ENCODE measurements at regions not wholly inside any gene's neighbourhood (a gene's known extent, or its start where the extent isn't known, plus 50 kb on each side); places are given as distances from the start of the nearest gene placed in this dataset.

GRCh38 chr9:16343249-16344237 lies 526.9 kb downstream of the BNC2 start:
- H3K27me3 ChIP-seq (ENCODE audit: control insufficient read depth in 1 of 2, insufficient read depth in 2 of 2, low read length in 2 of 2) = peaks cover 0 to 6% of the 10 kb centered on the region in 2 donors
- no peaks in the 10 kb centered on the region for H3K4me1 ChIP-seq (ENCODE audit: control insufficient read depth in 2 of 2, insufficient read depth in 2 of 2, low read length in 1 of 2)
- H3K36me3 ChIP-seq (ENCODE audit: control insufficient read depth in 2 of 2, insufficient read depth in 2 of 2, low read length in 1 of 2) = no peaks in the 10 kb centered on the region
- no peak overlapping the region for H3K4me3 ChIP-seq (ENCODE audit: low read depth in 1 of 2, low read length in 2 of 2)
- 49 to 62% methylated on average over 12 of the region's 12 CpGs for WGBS, 2 donors
- no peaks in the 10 kb centered on the region for H3K9me3 ChIP-seq (ENCODE audit: control insufficient read depth in 2 of 2, insufficient read depth in 1 of 2, low read depth in 1 of 2, low read length in 1 of 2)
- no peak overlapping the region for H3K27ac ChIP-seq (ENCODE audit: low read depth in 2 of 2, low read length in 1 of 2)

GRCh38 chr9:16344343-16344742 lies 526.1 kb downstream of the BNC2 start:
- H3K4me1 ChIP-seq (ENCODE audit: control insufficient read depth in 2 of 2, insufficient read depth in 2 of 2, low read length in 1 of 2) = no peaks in the 10 kb centered on the region
- peaks cover 0 to 5% of the 10 kb centered on the region in 2 donors for H3K27me3 ChIP-seq (ENCODE audit: control insufficient read depth in 1 of 2, insufficient read depth in 2 of 2, low read length in 2 of 2)
- H3K9me3 ChIP-seq (ENCODE audit: control insufficient read depth in 2 of 2, insufficient read depth in 1 of 2, low read depth in 1 of 2, low read length in 1 of 2) = no peaks in the 10 kb centered on the region
- no peak overlapping the region for H3K4me3 ChIP-seq (ENCODE audit: low read depth in 1 of 2, low read length in 2 of 2)
- WGBS, 2 donors = 56 to 65% methylated on average over 6 of the region's 6 CpGs
- no peak overlapping the region for H3K27ac ChIP-seq (ENCODE audit: low read depth in 2 of 2, low read length in 1 of 2)
- H3K36me3 ChIP-seq (ENCODE audit: control insufficient read depth in 2 of 2, insufficient read depth in 2 of 2, low read length in 1 of 2) = no peaks in the 10 kb centered on the region

- no peak overlapping the region for H3K27ac ChIP-seq (ENCODE audit: low read depth in 2 of 2, low read length in 1 of 2)
- no peaks in the 10 kb centered on the region for H3K4me1 ChIP-seq (ENCODE audit: control insufficient read depth in 2 of 2, insufficient read depth in 2 of 2, low read length in 1 of 2)
- WGBS, 2 donors = 86 to 92% methylated on average over 3 of the region's 3 CpGs
- no peaks in the 10 kb centered on the region for H3K9me3 ChIP-seq (ENCODE audit: control insufficient read depth in 2 of 2, insufficient read depth in 1 of 2, low read depth in 1 of 2, low read length in 1 of 2)
- H3K36me3 ChIP-seq (ENCODE audit: control insufficient read depth in 2 of 2, insufficient read depth in 2 of 2, low read length in 1 of 2) = no peaks in the 10 kb centered on the region
- no peaks in the 10 kb centered on the region for H3K27me3 ChIP-seq (ENCODE audit: control insufficient read depth in 1 of 2, insufficient read depth in 2 of 2, low read length in 2 of 2)
- H3K4me3 ChIP-seq (ENCODE audit: low read depth in 1 of 2, low read length in 2 of 2) = no peak overlapping the region
Measured at GRCh38 chr9:16345902-16346301, 524.6 kb downstream of the BNC2 start.

GRCh38 chr9:16347886-16348285 lies 522.6 kb downstream of the BNC2 start:
- H3K4me3 ChIP-seq (ENCODE audit: low read depth in 1 of 2, low read length in 2 of 2) = no peak overlapping the region
- H3K36me3 ChIP-seq (ENCODE audit: control insufficient read depth in 2 of 2, insufficient read depth in 2 of 2, low read length in 1 of 2) = no peaks in the 10 kb centered on the region
- WGBS, 2 donors = 91 to 92% methylated on average over 5 of the region's 5 CpGs
- H3K27me3 ChIP-seq (ENCODE audit: control insufficient read depth in 1 of 2, insufficient read depth in 2 of 2, low read length in 2 of 2) = no peaks in the 10 kb centered on the region
- no peak overlapping the region for H3K27ac ChIP-seq (ENCODE audit: low read depth in 2 of 2, low read length in 1 of 2)
- H3K4me1 ChIP-seq (ENCODE audit: control insufficient read depth in 2 of 2, insufficient read depth in 2 of 2, low read length in 1 of 2) = no peaks in the 10 kb centered on the region
- H3K9me3 ChIP-seq (ENCODE audit: control insufficient read depth in 2 of 2, insufficient read depth in 1 of 2, low read depth in 1 of 2, low read length in 1 of 2) = no peaks in the 10 kb centered on the region

DNA sequence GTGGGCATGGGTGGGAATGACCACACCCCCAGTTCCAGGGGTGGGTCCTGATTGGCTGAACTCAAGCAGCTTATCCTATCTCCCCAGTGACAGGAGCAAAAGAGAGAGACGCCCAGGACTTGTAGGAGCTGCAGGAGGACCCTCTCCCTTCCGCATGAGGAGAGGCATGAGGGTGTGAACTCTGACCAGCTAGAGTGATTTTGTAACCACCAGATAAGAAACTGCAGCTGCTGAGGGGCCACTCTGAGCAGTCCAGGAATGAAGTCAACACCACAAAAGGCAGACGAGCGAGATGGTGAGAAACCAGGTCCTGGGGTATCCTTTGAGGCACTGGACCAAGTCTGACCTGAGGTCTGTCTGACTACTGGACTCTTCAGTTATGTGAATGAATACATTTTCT lies 521.9 kb downstream of the BNC2 start:
- Histone ChIP-seq H3K9me3 (ENCODE audit: control insufficient read depth in 2 of 2, insufficient read depth in 1 of 2, low read depth in 1 of 2, low read length in 1 of 2) (no peaks in the 10 kb centered on the region), H3K27ac (ENCODE audit: low read depth in 2 of 2, low read length in 1 of 2) (no peak overlapping the region), H3K4me3 (ENCODE audit: low read depth in 1 of 2, low read length in 2 of 2) (no peak overlapping the region), H3K4me1 (ENCODE audit: control insufficient read depth in 2 of 2, insufficient read depth in 2 of 2, low read length in 1 of 2) (no peaks in the 10 kb centered on the region), H3K27me3 (ENCODE audit: control insufficient read depth in 1 of 2, insufficient read depth in 2 of 2, low read length in 2 of 2) (no peaks in the 10 kb centered on the region), H3K36me3 (ENCODE audit: control insufficient read depth in 2 of 2, insufficient read depth in 2 of 2, low read length in 1 of 2) (no peaks in the 10 kb centered on the region)
- 94% methylated on average over 4 of the region's 4 CpGs for WGBS, 2 donors

DNA sequence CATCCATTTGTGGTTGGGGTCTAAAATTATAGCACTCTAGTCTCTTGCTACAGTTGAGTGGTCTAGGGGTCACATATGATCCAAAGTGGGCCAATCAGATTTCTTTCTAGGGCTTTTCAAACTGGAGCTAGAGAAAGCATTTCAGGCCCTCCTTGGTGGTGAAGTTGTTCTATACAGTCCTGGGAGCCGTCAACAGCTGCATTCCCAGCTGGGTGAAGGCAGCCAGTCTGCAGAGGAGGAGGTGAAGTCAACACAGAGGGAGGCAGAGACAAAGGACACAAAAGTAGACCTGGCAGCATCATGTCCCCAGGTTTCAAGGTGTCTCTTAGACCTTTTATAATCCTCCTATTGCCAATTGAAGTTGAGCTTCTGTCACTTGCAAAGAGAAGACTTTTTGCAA lies 518.2 kb downstream of the BNC2 start:
- Histone ChIP-seq H3K4me3 (ENCODE audit: low read depth in 1 of 2, low read length in 2 of 2) (no peak overlapping the region), H3K36me3 (ENCODE audit: control insufficient read depth in 2 of 2, insufficient read depth in 2 of 2, low read length in 1 of 2) (no peaks in the 10 kb centered on the region), H3K9me3 (ENCODE audit: control insufficient read depth in 2 of 2, insufficient read depth in 1 of 2, low read depth in 1 of 2, low read length in 1 of 2) (no peaks in the 10 kb centered on the region), H3K27me3 (ENCODE audit: control insufficient read depth in 1 of 2, insufficient read depth in 2 of 2, low read length in 2 of 2) (no peaks in the 10 kb centered on the region), H3K27ac (ENCODE audit: low read depth in 2 of 2, low read length in 1 of 2) (no peak overlapping the region), H3K4me1 (ENCODE audit: control insufficient read depth in 2 of 2, insufficient read depth in 2 of 2, low read length in 1 of 2) (no peaks in the 10 kb centered on the region)
- 71 to 74% methylated on average over 1 of the region's 1 CpG for WGBS, 2 donors

DNA sequence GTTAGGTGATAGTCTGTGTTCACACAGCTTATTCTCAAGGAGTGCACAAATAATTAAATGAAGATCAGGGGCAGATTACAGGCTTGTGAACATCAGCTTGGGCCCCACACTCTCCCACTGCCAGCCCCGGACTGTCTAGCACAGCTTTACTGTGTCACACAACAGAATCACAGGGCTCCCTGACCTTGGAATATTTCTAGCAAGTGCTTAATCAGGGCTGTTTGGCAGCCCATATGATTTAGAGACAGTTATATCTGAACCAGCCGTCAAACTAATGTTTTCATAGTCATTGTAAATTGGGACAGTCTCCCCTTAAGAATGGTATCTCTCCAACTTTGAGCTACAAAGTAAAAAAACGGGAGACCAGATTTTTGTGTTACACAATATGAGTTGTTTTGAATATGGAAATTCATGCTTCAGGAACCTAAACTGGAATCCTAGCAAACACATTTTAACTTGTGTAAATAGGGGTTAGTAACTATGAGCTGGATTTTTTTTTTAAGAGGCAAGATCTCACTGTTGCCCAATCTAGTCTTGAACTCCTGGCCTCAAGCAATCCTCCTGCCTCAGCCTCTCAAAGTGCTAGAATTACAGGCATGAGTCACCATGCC lies 517.6 kb downstream of the BNC2 start:
- Histone ChIP-seq H3K4me3 (ENCODE audit: low read depth in 1 of 2, low read length in 2 of 2) (no peak overlapping the region), H3K9me3 (ENCODE audit: control insufficient read depth in 2 of 2, insufficient read depth in 1 of 2, low read depth in 1 of 2, low read length in 1 of 2) (no peaks in the 10 kb centered on the region), H3K36me3 (ENCODE audit: control insufficient read depth in 2 of 2, insufficient read depth in 2 of 2, low read length in 1 of 2) (no peaks in the 10 kb centered on the region), H3K4me1 (ENCODE audit: control insufficient read depth in 2 of 2, insufficient read depth in 2 of 2, low read length in 1 of 2) (no peaks in the 10 kb centered on the region), H3K27me3 (ENCODE audit: control insufficient read depth in 1 of 2, insufficient read depth in 2 of 2, low read length in 2 of 2) (no peaks in the 10 kb centered on the region), H3K27ac (ENCODE audit: low read depth in 2 of 2, low read length in 1 of 2) (no peak overlapping the region)
- WGBS, 2 donors = 53 to 72% methylated on average over 3 of the region's 3 CpGs

- no peak overlapping the region for H3K27ac ChIP-seq (ENCODE audit: low read depth in 2 of 2, low read length in 1 of 2)
- no peak overlapping the region for H3K4me3 ChIP-seq (ENCODE audit: low read depth in 1 of 2, low read length in 2 of 2)
- H3K4me1 ChIP-seq (ENCODE audit: control insufficient read depth in 2 of 2, insufficient read depth in 2 of 2, low read length in 1 of 2) = no peaks in the 10 kb centered on the region
- 67 to 74% methylated on average over 8 of the region's 8 CpGs for WGBS, 2 donors
- no peaks in the 10 kb centered on the region for H3K27me3 ChIP-seq (ENCODE audit: control insufficient read depth in 1 of 2, insufficient read depth in 2 of 2, low read length in 2 of 2)
- no peaks in the 10 kb centered on the region for H3K9me3 ChIP-seq (ENCODE audit: control insufficient read depth in 2 of 2, insufficient read depth in 1 of 2, low read depth in 1 of 2, low read length in 1 of 2)
- H3K36me3 ChIP-seq (ENCODE audit: control insufficient read depth in 2 of 2, insufficient read depth in 2 of 2, low read length in 1 of 2) = no peaks in the 10 kb centered on the region
Measured at GRCh38 chr9:16356196-16356765, 514.2 kb downstream of the BNC2 start.

- H3K27me3 ChIP-seq (ENCODE audit: control insufficient read depth in 1 of 2, insufficient read depth in 2 of 2, low read length in 2 of 2) = no peaks in the 10 kb centered on the region
- WGBS, 2 donors = 81% methylated on average over 4 of the region's 4 CpGs
- H3K4me1 ChIP-seq (ENCODE audit: control insufficient read depth in 2 of 2, insufficient read depth in 2 of 2, low read length in 1 of 2) = no peaks in the 10 kb centered on the region
- H3K36me3 ChIP-seq (ENCODE audit: control insufficient read depth in 2 of 2, insufficient read depth in 2 of 2, low read length in 1 of 2) = no peaks in the 10 kb centered on the region
- H3K27ac ChIP-seq (ENCODE audit: low read depth in 2 of 2, low read length in 1 of 2) = no peak overlapping the region
- no peak overlapping the region for H3K4me3 ChIP-seq (ENCODE audit: low read depth in 1 of 2, low read length in 2 of 2)
- no peaks in the 10 kb centered on the region for H3K9me3 ChIP-seq (ENCODE audit: control insufficient read depth in 2 of 2, insufficient read depth in 1 of 2, low read depth in 1 of 2, low read length in 1 of 2)
Measured at GRCh38 chr9:16357828-16358227, 512.6 kb downstream of the BNC2 start.
